CD4-positive, alpha-beta T cell treated with Interleukin-15 for 1 hour (primary cell): ENCODE measurements at regions not wholly inside any gene's neighbourhood (a gene's known extent, or its start where the extent isn't known, plus 50 kb on each side); places are given as distances from the start of the nearest gene placed in this dataset.
"Not testable (repeated sequence)": the region's sequence is repeated elsewhere in the genome, so short reads cannot be mapped to it uniquely, and the experiment has no call there.

ENCODE experiments used
- DNase-seq: peaks from one replicate; pipeline ENCODE4 v3.0.0-alpha.2; 2020

GRCh38 chr7:73918926-73919693 is 58.2 kb downstream of the TMEM270 start:
- no peak for DNase-seq

GRCh38 chr7:73919694-73920375 is 58.9 kb downstream of the TMEM270 start:
- no peak for DNase-seq

GRCh38 chr7:73920406-73921134 is 59.6 kb downstream of the TMEM270 start:
- no peak for DNase-seq

GRCh38 chr7:73921623-73922528 is 60.9 kb downstream of the TMEM270 start:
- no peak for DNase-seq

GRCh38 chr7:73928644-73929043 is 67.7 kb downstream of the TMEM270 start:
- DNase-seq = not testable (repeated sequence)

- no peak for DNase-seq
Measured at GRCh38 chr7:73931502-73931901, 70.5 kb downstream of the TMEM270 start.

- no peak for DNase-seq
Measured at GRCh38 chr7:73932364-73932763, 71.4 kb downstream of the TMEM270 start.

GRCh38 chr7:73933091-73933490 is 72.1 kb downstream of the TMEM270 start:
- no peak for DNase-seq

GRCh38 chr7:73936967-73937366 is 76.0 kb downstream of the TMEM270 start:
- no peak for DNase-seq

GRCh38 chr7:73937650-73938049 is 76.7 kb downstream of the TMEM270 start:
- DNase-seq = not testable (repeated sequence)

- no peak for DNase-seq
Measured at GRCh38 chr7:73939528-73939927, 78.6 kb downstream of the TMEM270 start.

- no peak for DNase-seq
Measured at GRCh38 chr7:73940701-73941238, 79.8 kb downstream of the TMEM270 start.

GRCh38 chr7:73941836-73942551 is 81.0 kb downstream of the TMEM270 start:
- no peak for DNase-seq

- DNase-seq = no peak
Measured at GRCh38 chr7:73945022-73945421, 83.0 kb upstream of the ELN start.

GRCh38 chr7:73948287-73948686 is 79.7 kb upstream of the ELN start:
- no peak for DNase-seq

GRCh38 chr7:73952266-73952665 is 75.7 kb upstream of the ELN start:
- no peak for DNase-seq

GRCh38 chr7:73954181-73954580 is 73.8 kb upstream of the ELN start:
- no peak for DNase-seq

GRCh38 chr7:73954861-73955260 is 73.1 kb upstream of the ELN start:
- DNase-seq = no peak

GRCh38 chr7:73960548-73960947 is 67.4 kb upstream of the ELN start:
- no peak for DNase-seq

GRCh38 chr7:73961991-73962390 is 66.0 kb upstream of the ELN start:
- DNase-seq = not testable (repeated sequence)

- DNase-seq = no peak
Measured at GRCh38 chr7:73963252-73963822, 64.6 kb upstream of the ELN start.
